ENCODE measurements at regions not wholly inside any gene's neighbourhood (a gene's known extent, or its start where the extent isn't known, plus 50 kb on each side); places are given as distances from the start of the nearest gene placed in this dataset.
"Not testable (repeated sequence)": the region's sequence is repeated elsewhere in the genome, so short reads cannot be mapped to it uniquely, and the experiment has no call there.

DNA sequence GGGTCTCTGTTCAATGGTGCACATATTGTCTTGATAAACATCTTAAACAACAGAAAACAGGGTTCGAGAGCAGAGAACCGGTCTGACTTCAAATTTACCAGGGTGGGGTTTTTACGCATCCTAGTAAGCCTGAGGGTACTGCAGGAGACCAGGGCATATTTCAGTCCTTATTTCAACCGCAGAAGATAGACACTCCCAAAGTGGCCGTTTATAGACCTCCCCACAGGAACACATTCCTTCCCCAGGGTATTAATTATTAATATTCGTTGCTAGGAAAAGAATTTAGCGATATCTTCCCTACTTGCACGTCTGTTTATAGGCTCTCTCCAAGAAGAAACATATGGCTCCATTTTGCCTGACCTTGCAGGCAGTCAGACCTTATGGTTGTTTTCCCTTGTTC lies 1063.2 kb downstream of the DNAJB9 start:
- DNase-seq (ENCODE audit: low spot score), result not testable (repeated sequence)

DNA sequence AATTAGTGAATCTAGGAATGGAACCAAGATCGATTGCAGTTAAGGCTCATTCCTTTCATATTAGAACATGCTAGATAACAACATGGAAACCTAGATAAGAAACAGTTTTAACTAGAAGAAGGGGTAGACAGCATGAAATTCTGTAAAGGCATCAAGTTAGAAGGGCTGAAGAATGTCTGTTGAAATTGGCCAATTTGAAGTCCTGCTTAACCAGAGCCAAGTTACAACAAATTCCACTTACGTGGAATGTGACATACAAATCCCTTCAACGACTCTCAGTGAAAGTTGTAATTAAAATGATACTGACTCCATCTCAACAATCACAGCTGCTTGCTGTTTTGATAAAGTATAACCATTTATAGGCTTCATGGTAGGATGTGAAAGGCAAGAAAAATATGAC lies 1065.7 kb downstream of the DNAJB9 start:
- no peak for DNase-seq (ENCODE audit: low spot score)

DNA sequence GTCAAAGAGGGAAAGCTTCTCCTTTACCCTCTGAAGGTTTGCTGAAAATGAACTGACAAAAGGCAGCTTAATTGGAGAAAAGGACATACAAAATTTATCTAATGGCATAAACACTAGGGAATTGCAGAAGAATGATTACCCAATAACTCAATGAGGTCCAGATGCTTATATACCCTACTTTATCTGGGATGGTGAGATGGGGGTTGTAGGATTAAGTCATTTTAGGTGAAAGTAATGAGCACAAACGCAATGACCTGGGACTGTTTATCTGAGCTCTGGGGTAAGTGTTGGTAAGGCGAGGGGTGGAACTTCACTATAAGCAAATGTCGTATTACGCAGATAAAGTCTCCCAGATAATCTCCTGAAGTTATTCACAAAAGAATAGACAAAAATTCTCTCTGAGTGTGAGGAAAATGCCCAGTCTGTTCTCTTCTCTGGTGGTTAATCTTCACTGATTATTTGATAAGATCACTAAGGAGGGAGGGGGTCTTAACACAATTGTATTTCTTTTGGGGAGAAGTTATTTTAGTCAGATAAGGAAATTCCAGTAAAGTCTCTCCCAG lies 1067.8 kb downstream of the DNAJB9 start:
- no peak for DNase-seq (ENCODE audit: low spot score)

DNA sequence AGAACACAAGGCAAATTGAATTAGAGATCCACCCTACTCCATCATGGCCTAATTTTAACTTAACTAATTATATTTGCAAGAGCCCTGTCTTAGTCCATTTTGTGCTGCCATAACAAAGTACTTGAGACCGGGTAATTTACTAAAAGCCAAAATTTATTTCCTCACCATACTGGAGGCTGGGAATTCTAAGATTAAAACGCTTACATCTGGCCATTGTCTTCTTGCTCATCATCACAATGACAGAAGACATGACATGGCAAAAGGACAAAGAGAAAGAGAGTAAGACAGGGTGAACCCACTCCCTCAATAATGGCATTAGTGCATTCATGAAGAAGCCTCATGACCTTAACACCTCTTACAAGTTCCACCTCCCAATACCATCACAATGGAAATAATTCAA lies 1068.6 kb downstream of the DNAJB9 start:
- no peak for DNase-seq (ENCODE audit: low spot score)

DNA sequence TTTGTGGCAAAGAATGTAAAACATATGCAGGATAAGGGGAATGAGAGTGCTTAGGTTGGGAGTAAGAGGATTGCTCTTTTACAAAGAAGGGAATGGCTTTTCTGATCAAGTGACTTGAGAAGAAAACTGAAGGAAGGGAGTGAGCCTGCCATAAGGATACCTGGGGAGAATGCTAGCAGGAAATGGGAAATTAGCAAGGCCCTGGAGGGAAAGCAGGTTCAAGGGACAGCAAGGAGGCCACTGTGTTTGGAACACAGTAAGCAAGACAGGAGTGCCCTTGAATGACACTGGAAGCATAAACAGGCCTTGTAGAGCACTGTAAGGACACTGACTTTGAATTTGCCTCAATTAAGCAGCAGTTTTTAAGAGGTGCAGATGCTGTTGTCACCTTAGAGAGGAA lies 1069.9 kb downstream of the DNAJB9 start:
- DNase-seq (ENCODE audit: low spot score), result no peak

DNA sequence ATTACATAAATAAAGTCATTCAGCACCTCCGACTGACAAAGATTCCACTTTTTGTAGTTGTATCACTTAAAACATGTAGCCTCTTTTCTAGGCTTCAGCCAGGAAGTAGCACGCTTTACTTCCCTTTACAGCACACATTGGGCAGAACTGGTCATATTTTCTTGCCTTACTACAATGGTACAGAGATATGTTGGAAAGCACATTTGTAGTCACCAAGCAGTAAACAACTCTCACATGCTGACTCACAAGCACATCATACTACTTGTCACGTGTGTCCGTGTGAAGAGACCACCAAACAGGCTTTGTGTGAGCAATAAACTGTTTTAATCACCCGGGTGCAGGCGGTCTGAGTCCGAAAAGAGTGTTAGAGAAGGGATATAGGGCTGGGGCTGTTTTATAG lies 1071.8 kb downstream of the DNAJB9 start:
- DNase-seq (ENCODE audit: low spot score), result no peak

DNA sequence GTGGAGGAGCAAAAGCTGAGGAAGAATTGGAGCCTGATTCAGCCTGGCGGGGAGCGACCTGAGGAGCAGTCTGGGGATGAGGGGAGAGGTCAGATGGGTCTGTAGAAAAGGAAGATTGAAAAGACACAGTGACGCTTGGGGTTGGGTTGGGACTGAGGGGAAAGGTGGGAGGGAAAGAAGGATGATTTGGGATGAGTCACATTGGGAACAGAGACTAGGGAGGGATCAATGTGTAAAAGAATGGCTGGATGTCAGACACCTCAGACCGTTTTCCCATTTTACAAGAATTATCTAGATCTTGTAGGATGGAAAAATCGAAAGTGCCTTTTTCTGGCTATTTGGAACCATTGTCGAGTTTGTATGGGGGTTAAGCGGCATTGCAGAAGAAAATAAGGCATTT lies 1076.5 kb downstream of the DNAJB9 start:
- DNase-seq (ENCODE audit: low spot score), result no peak

DNA sequence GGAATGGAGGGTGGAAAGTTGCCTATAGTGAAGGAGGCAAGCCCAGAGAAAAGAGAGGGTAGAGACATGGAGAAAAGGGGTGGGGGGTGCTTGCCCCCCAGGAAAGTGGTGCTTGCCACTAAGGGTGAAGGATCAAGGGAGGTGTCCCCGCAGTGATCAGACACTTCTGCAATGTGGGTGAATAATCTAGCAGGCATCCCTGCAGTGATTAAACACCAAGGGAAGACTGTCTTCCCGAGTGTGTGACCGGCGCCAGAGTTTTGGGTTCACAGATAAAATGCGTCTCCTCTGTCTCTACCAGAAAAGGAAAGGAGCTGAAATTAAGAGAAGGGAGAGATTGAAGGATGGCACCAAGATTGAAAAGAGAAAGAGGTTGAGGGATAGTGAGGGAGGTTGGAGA lies 1076.9 kb downstream of the DNAJB9 start:
- not testable (repeated sequence) for DNase-seq (ENCODE audit: low spot score)

DNA sequence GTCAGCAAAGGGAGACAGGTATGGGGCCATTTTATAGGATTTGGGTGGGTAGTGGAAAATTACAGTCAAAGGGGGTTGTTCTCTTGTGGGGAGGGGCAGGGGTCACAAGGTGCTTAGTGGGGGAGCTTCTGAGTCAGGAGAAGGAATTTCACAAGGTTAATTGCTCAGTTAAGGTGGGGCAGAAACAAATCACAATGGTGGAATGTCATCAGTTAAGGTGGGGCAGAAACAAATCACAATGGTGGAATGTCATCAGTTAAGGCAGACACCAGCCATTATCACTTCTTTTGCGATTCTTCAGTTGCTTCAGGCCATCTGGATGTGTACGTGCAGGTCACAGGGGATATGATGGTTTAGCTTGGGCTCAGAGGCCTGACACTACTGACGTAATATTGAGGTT lies 1077.6 kb downstream of the DNAJB9 start:
- DNase-seq (ENCODE audit: low spot score), result not testable (repeated sequence)

DNA sequence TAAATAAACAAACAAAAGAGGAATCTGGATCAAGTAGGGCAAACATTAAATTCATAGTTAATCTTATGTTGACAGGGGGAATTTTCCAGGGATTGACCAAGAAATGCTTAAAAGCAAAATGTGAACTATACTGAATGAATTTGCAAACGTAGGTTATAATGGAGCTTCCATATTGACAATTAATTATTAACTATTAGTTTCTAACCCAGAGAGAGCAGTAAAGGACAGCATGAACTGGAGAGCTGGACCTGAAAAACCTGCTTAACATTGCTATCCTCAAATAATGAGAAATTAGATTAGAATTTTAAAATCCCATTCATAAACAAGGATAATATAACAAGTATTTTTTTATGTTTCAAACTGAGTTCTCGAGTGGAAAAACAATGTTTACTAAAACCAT lies 1089.6 kb downstream of the DNAJB9 start:
- DNase-seq (ENCODE audit: low spot score), result no peak

DNA sequence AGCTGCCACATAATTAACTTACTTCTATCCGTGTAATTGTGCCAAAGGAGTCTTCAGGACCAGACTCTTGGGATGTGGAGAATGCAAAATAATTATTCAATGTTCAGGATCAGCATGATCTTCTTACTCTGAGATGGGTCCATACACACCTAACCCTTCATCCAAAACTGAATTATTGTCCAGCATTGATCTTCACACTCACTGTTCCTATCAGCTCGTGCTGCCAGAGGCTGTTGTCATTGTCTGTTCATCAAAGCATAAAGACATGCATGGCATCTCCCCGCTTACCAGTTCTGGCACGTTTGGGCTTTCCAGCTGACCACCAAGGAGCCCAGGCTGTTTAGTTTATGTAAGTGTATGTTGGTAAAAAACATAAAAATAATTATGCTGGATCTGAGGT lies 1090.7 kb downstream of the DNAJB9 start:
- no peak for DNase-seq (ENCODE audit: low spot score)

DNA sequence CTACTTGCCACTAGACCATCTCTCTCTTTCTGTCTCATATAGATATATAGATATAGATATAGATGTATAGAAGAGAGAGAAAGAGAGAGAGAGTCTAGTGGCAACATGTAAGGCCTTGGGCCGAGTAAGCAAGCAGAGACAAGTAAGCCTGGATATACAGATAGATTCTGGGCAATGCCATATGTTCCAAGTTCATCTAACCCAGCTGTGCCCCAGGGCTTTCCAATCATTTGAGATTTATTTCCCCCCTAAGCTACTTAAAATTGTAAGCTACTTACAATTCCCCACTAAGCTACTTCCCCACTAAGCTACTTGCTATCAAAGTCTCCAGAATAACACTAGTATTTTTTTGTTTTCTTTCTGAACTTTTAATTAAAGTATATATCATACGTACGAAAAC lies 1094.1 kb downstream of the DNAJB9 start:
- DNase-seq (ENCODE audit: low spot score), result no peak

DNA sequence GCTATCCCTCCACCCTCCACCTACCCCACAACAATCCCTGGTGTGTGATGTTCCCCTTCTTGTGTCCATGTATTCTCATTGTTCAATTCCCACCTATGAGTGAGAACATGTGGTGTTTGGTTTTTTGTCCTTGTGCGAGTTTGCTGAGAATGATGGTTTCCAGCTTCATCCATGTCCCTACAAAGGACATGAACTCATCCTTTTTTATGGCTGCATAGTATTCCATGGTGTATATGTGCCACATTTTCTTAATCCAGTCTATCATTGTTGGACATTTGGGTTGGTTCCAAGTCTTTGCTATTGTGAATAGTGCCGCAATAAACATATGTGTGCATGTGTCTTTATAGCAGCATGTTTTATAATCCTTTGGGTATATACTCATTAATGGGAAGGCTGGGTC lies 1117.6 kb downstream of the DNAJB9 start:
- DNase-seq (ENCODE audit: low spot score), result not testable (repeated sequence)

DNA sequence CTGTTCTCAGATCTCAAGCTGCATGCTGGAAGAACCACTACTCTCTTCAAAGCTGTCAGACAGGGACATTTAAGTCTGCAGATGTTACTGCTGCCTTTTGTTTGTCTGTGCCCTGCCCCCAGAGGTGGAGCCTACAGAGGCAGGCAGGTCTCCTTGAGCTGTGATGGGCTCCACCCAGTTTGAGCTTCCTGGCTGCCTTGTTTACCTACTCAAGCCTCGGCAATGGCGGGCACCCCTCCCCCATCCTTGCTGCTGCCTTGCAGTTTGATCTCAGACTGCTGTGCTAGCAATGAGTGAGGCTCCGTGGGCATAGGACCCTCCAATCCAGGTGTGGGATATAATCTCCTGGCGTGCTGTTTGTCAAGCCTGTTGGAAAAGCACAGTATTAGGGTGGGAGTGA lies 1122.9 kb downstream of the DNAJB9 start:
- DNase-seq (ENCODE audit: low spot score), result not testable (repeated sequence)

DNA sequence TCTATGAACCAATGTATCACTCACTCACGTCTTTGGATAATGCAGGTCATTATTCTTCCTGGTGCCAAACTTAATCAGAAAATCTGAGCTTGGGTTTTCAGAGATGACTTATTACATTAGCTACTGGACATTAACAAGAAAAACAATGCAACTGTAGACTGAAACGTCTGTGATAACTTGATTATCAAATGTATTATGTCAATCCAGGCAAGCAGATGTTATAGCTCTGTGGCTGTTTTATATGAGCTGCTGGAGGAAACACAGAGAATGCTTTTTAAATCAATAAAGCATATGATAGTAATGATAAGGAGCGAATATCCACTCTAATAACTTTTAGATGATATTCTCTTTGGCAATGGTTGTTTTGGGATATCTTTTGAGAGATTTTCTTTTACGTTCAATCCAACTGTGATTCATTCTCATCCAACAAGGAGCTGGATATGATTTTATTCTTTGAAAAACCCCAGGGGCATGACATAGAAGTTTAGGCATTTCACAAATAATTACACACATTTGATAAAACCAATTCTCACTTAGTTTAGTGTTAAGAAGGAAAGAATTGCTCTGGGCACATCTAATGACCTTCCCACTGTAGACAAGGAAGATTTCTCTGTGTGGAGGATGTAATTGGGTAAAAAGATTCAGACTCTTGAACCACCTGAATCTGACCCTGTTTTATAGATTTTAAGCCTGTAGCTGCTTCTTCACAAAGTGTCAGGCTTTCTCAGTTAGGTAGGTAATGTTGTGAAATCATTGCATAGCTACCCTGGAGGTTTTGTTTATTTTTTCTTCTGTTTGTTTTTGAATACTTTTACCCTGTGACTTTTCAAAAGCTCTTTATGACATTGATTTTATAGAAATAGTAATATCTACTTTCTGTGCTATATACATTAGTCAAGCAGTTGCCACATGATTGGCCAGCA lies 1124.7 kb downstream of the DNAJB9 start:
- no peak for DNase-seq (ENCODE audit: low spot score)

DNA sequence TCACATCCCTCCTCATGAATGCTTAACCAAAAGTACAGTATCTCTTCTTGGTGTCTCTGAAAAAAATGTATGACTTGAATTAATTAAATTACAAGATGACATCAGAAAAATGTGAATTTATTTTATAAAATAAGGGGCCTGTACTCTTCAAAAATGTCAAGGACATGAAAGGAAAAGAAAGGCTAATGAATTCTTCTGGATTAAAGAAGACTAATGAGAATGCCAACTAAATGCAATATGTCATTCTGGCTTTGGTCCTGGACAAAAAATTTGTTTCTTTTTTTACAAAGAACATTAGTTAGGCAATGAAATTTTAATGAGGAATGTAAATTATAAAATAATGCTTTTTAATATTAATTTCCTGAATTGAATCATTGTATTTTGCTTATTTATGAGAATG lies 1125.7 kb downstream of the DNAJB9 start:
- no peak for DNase-seq (ENCODE audit: low spot score)

DNA sequence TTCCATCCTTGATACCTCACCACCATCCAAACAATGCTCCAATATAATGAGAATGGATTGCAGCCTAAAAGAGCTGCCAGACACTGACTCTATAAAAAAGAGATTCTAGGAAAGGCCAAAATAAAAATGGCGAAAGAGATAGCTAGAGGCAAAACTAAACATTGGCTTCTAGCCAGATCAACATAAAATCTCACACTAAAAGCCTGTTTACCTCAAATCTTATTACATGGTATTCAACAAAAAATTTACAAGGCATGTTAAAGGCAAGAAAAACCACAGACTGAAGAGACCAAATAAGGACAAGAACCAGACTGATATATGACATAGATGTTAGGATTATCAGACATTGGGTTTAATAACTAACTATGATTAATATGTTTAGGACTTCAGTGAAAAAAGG lies 1127.0 kb downstream of the DNAJB9 start:
- DNase-seq (ENCODE audit: low spot score), result no peak

DNA sequence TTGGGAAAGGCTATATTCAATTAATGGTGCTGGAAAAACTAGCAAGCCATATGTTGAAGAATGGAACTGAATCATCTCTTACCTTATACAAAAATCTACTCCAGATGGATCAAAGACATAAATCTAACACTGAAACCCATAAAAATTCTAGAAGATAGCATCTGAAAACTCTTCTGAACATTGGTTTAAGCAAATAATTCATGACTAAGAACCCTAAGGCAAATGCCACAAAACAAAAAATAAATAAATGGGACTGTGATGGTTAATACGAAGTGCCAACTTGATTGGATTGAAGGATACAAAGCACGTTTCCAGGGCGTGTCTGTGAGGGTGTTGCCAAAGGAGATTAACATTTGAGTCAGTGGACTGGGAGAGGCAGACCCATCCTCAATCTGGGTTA lies 1130.0 kb downstream of the DNAJB9 start:
- DNase-seq (ENCODE audit: low spot score), result no peak

DNA sequence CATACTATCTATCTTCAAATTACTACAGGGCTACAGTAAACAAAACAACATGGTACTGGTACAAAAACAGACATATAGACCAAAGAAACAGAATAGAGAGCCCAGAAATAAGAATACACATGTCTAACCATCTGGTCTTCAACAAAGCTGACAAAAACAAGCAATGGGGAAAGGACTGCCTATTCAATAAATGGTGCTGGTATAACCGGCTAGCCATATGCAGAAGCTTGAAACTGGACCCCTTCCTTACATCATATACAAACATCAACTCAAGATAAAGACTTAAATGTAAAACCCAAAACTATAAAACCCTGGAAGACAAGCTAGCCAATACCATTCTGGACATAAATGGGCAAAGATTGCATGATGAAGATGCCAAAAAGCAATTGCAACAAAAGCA lies 1143.7 kb downstream of the DNAJB9 start:
- DNase-seq (ENCODE audit: low spot score), result no peak

DNA sequence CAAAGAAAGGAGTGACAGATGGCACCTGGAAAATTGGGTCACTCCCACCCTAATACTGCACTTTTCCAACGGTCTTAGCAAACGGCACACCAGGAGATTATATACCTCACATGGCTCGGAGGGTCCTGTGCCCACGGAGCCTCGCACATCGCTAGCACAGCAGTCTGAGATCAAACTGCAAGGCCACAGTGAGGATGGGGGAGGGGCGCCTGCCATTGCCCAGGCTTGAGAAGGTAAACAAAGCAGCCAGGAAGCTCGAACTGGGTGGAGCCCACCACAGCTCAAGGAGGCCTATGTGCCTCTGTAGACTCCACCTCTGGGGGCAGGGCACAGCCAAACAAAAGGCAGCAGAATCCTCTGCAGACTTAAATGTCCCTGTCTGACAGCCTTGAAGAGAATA lies 1149.7 kb downstream of the DNAJB9 start:
- DNase-seq (ENCODE audit: low spot score), result not testable (repeated sequence)

DNA sequence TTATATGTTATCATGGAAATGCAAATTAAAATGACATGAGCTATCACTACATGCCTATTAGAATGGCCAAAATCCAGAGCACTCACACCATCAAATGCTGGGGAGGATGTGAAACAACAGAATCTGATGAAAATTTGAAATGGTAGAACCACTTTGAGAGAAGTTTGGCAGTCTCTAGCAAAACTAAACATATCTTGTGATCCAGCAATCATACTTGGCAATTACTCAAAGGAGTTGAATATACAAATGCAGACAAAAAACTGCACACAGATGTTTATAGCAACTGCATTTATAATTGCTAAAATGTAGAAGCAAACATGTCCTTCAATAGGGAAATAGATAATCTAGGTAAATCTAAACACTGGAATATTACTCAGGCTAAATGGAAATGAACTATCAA lies 1164.9 kb downstream of the DNAJB9 start:
- no peak for DNase-seq (ENCODE audit: low spot score)

DNA sequence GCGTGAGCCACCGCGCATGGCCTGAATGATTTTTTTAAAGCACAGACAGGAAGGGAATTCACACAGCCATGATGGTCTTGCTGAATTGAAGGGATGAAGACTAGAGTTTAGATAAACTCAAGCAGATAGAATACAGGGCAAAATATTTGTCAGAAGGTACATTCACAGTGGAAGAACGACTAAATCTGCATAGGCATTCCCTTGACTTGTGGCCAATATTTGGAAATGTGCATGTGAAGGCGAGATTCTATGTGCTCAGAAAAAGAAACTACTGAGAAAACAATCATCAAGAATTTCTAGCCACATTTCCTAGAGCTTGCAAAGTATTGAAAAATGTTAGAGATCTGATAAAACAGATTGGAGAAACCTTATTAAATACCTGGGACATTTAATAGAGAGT lies 1166.2 kb downstream of the DNAJB9 start:
- no peak for DNase-seq (ENCODE audit: low spot score)

DNA sequence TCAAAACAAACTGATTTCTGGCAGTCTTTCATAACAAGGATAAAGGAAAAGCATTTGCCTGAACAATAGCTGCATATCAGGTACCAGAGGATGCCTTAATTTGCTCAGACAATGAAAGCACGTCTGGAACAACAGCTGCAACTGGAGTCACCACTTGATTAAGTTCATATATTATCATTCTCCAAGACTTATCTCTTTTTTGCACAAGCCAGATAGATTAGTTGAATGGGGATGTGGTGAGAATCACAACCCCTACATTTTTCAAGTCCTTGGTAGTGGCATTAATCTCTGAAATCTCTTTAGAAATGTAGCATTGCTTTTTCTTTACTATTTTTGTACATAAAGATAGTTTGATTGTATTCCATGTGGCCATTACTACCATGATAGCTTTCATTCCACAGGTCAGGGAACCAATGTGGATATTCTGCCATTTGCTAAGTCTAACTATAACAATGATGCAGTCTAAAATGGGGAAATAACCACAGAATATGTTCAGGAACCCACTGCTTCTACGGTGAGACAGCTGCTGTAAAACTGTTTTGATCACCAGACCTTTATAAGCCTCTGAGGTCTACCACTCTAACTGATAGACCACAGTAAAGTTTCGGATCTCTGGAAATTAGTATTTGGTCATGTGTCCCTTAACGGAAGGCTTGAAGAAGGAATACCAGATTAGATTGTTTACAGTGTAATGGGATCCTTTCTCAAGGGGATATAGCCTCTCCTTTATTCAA lies 1176.2 kb downstream of the DNAJB9 start:
- DNase-seq (ENCODE audit: low spot score), result no peak
